Mucosa of descending colon (tissue), 3 donors: ENCODE measurements at regions not wholly inside any gene's neighbourhood (a gene's known extent, or its start where the extent isn't known, plus 50 kb on each side); places are given as distances from the start of the nearest gene placed in this dataset.

Experiments
- ATAC-seq: fragments of 200-7000 bp; cut with Tn5 transposase; one replicate; pipeline ENCODE4 v1.9.1; 2020; ENCODE audit warnings: mild to moderate bottlenecking, moderate library complexity
- DNase-seq, 3 donors: peaks; one replicate each; pipeline ENCODE4 v3.0.0-alpha.2; 2020
- H3K36me3 ChIP-seq: fragments of 200-600 bp; one replicate; pipeline ENCODE4 v1.8.0; 2021; ENCODE audit warnings: low read depth, mild to moderate bottlenecking
- H3K4me1 ChIP-seq: fragments of 200-600 bp; one replicate; pipeline ENCODE4 v1.8.0; 2021; ENCODE audit warnings: low read depth, mild to moderate bottlenecking
- H3K4me3 ChIP-seq: fragments of 200-600 bp; one replicate; pipeline ENCODE4 v1.8.0; 2021; ENCODE audit warnings: mild to moderate bottlenecking
- H3K9me3 ChIP-seq: fragments of 200-600 bp; one replicate; pipeline ENCODE4 v1.8.0; 2021; ENCODE audit warnings: mild to moderate bottlenecking
- CTCF ChIP-seq: fragments of 200-600 bp; IDR thresholded peaks from one replicate; pipeline ENCODE4 v1.8.0; 2022; ENCODE audit warnings: antibody characterized with exemption, mild to moderate bottlenecking
- intact Hi-C, 2 donors: fragments of 100-400 bp; cut with DNase I in 1 of 2; cut with micrococcal nuclease in 1 of 2; formaldehyde crosslinking; loops; one replicate each; pipeline versions ENCODE4 v1.11.0 to v1.11.1; 2022; cut with DNase I, micrococcal nuclease
- donor health status: DM: no; HTN: no; CAD: no; lungs with moderate emphysema.
- donor health status: DM: no; HTN: no; CAD: no.
- donor health status: DM: no; HTN: yes; CAD: no.

- intact Hi-C loops, result no loop called here
- DNase-seq (peak in 1 of 3 donors; percentile 37), ATAC-seq (peak; percentile 99)
- no peak for TF ChIP-seq CTCF
- Histone ChIP-seq H3K4me1 (no peaks in the 10 kb centered on the region), H3K9me3 (no peaks in the 10 kb centered on the region), H3K36me3 (no peaks in the 10 kb centered on the region), H3K4me3 (no peak overlapping the region)
Observed at GRCh38 chrX:7771788-7772438, 71.1 kb upstream of the VCX start.

- Histone ChIP-seq H3K9me3 (no peaks in the 10 kb centered on the region), H3K4me3 (no peak overlapping the region), H3K36me3 (no peaks in the 10 kb centered on the region), H3K4me1 (no peaks in the 10 kb centered on the region)
- DNase-seq (no peak), ATAC-seq (no peak)
- intact Hi-C loops, result no loop called here
- no peak for TF ChIP-seq CTCF
Observed at GRCh38 chrX:7759830-7760229, 83.1 kb upstream of the VCX start.

GRCh38 chrX:7746856-7747255 is 96.1 kb upstream of the VCX start:
- no peak overlapping the region for H3K4me3 ChIP-seq
- H3K36me3 ChIP-seq, result no peaks in the 10 kb centered on the region
- TF ChIP-seq CTCF, result no peak
- ATAC-seq, result no peak
- no peak for DNase-seq
- H3K9me3 ChIP-seq, result no peaks in the 10 kb centered on the region
- intact Hi-C loops, result no loop called here
- H3K4me1 ChIP-seq, result no peaks in the 10 kb centered on the region

GRCh38 chrX:7730071-7730470 is 112.9 kb upstream of the VCX start:
- Histone ChIP-seq H3K4me3 (no peak overlapping the region), H3K36me3 (no peaks in the 10 kb centered on the region), H3K9me3 (no peaks in the 10 kb centered on the region), H3K4me1 (no peaks in the 10 kb centered on the region)
- no peak for DNase-seq
- no peak for ATAC-seq
- intact Hi-C loops, result no loop called here
- no peak for TF ChIP-seq CTCF

- ATAC-seq (no peak), DNase-seq (no peak)
- TF ChIP-seq CTCF, result no peak
- no peaks in the 10 kb centered on the region for H3K4me1 ChIP-seq
- H3K36me3 ChIP-seq, result no peaks in the 10 kb centered on the region
- intact Hi-C loops, result no loop called here
- no peaks in the 10 kb centered on the region for H3K9me3 ChIP-seq
- H3K4me3 ChIP-seq, result no peak overlapping the region
Observed at GRCh38 chrX:7720519-7720918, 122.5 kb upstream of the VCX start.

GRCh38 chrX:7714351-7714750 is 128.6 kb upstream of the VCX start:
- no peaks in the 10 kb centered on the region for H3K36me3 ChIP-seq
- no peaks in the 10 kb centered on the region for H3K9me3 ChIP-seq
- no peak for TF ChIP-seq CTCF
- no peak for ATAC-seq
- intact Hi-C loops, result no loop called here
- no peak overlapping the region for H3K4me3 ChIP-seq
- no peaks in the 10 kb centered on the region for H3K4me1 ChIP-seq
- DNase-seq, result no peak
